Sigmoid colon (tissue), 6 donors: ENCODE measurements at regions not wholly inside any gene's neighbourhood (a gene's known extent, or its start where the extent isn't known, plus 50 kb on each side); places are given as distances from the start of the nearest gene placed in this dataset.

ENCODE experiments used
- DNase-seq: peaks from one replicate; pipeline ENCODE4 v3.0.0-alpha.2; 2019
- H3K27ac ChIP-seq, 4 donors: fragments of 200-600 bp; sonication (generic); one replicate each; pipeline ENCODE4 v1.5.1; 2016 to 2019; ENCODE audit warnings: mild to moderate bottlenecking in 1 of 4
- H3K27me3 ChIP-seq, 3 donors: fragments of 200-600 bp; sonication (generic); one replicate each; pipeline ENCODE4 v1.5.1; 2019; ENCODE audit warnings: mild to moderate bottlenecking in 1 of 3
- H3K36me3 ChIP-seq, 4 donors: fragments of 200-600 bp; sonication (generic); one replicate each; pipeline ENCODE4 v1.5.1; 2016 to 2019
- H3K4me1 ChIP-seq, 4 donors: fragments of 200-600 bp; sonication (generic); one replicate each; pipeline ENCODE4 v1.5.1; 2017 to 2019
- H3K4me3 ChIP-seq, 4 donors: fragments of 200-600 bp; sonication (generic); one replicate each; pipeline ENCODE4 v1.5.1; 2017 to 2019; ENCODE audit warnings: mild to moderate bottlenecking in 2 of 4, moderate library complexity in 1 of 4
- H3K9me3 ChIP-seq, 4 donors: fragments of 200-600 bp in 3 of 4; sonication (generic) in 3 of 4; one replicate each; pipeline versions ENCODE4 v1.5.1 to v1.6.1; 2013 to 2019
- EP300 ChIP-seq, 4 donors: sonication (generic); formaldehyde crosslinking; IDR thresholded peaks; one replicate each; pipeline ENCODE4 v1.6.1; 2017; ENCODE audit warnings: antibody characterized with exemption in 4 of 4
- POLR2A ChIP-seq, 2 donors: fragments of 450-650 bp; IDR thresholded peaks; one replicate each; pipeline ENCODE4 v1.6.1; 2016; ENCODE audit warnings: antibody characterized with exemption in 2 of 2, mild to moderate bottlenecking in 2 of 2, moderate library complexity in 2 of 2
- POLR2AphosphoS5 ChIP-seq, 4 donors: sonication (generic); formaldehyde crosslinking; IDR thresholded peaks; one replicate each; pipeline ENCODE4 v1.6.1; 2017; ENCODE audit warnings: antibody characterized with exemption in 4 of 4
- WGBS, 2 donors: extraction: QIAGEN DNeasy Blood & Tissue Kit; methylation state at CpG; one replicate each; pipeline ENCODE4 v1.1.7; 2013; 5-methylcytosine and 5-hydroxymethylcytosine counted together
- intact Hi-C: fragments of 100-400 bp; cut with DNase I; formaldehyde crosslinking; loops from one replicate; pipeline ENCODE4 v1.15.1; 2023
- TF ChIP-seq, protein P1 (sequence below), 4 experiments: fragments of 450-650 bp in 3 of 4; fragments of 200-600 bp in 1 of 4; IDR thresholded peaks; one replicate each; pipeline ENCODE4 v1.5.1; 2016 to 2019; ENCODE audit warnings: antibody characterized with exemption in 4 of 4, mild to moderate bottlenecking in 3 of 4, moderate library complexity in 2 of 4
- donor health status: healthy with polysubstance abuse.
- donor health status: healthy.

DNA sequence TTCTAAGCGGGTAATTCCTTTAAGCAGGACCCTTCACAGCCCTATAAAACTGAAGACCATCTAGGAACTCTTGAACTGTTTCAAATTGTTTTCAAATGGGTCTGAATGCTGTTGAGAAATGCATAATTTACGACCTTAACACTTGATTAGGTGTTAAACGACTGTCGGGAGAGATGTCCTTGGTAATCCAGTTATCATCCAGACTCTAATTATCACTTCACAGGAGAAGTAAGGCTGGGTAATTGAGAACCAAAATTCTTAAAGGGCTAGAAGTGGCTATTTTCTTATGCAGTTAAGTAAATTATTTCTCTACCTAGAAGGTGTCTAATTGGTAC is 276.7 kb upstream of the TBC1D5 start:
- Histone ChIP-seq H3K9me3 (no peaks in the 10 kb centered on the region), H3K36me3 (no peaks in the 10 kb centered on the region), H3K4me1 (no peaks in the 10 kb centered on the region), H3K27ac (no peak overlapping the region), H3K4me3 (no peak overlapping the region), H3K27me3 (no peaks in the 10 kb centered on the region)
- TF ChIP-seq POLR2A (IDR thresholded peaks at IDR 0.05) (no peak), POLR2AphosphoS5 (IDR thresholded peaks at IDR 0.05) (no peak), EP300 (IDR thresholded peaks at IDR 0.05) (no peak)
- TF ChIP-seq, protein P1, sequence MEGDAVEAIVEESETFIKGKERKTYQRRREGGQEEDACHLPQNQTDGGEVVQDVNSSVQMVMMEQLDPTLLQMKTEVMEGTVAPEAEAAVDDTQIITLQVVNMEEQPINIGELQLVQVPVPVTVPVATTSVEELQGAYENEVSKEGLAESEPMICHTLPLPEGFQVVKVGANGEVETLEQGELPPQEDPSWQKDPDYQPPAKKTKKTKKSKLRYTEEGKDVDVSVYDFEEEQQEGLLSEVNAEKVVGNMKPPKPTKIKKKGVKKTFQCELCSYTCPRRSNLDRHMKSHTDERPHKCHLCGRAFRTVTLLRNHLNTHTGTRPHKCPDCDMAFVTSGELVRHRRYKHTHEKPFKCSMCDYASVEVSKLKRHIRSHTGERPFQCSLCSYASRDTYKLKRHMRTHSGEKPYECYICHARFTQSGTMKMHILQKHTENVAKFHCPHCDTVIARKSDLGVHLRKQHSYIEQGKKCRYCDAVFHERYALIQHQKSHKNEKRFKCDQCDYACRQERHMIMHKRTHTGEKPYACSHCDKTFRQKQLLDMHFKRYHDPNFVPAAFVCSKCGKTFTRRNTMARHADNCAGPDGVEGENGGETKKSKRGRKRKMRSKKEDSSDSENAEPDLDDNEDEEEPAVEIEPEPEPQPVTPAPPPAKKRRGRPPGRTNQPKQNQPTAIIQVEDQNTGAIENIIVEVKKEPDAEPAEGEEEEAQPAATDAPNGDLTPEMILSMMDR (IDR thresholded peaks at IDR 0.05): no peak
- 37 to 48% methylated on average over 4 of the region's 4 CpGs for WGBS, 2 donors
- no peak for DNase-seq
- intact Hi-C loops: no loop called here

- intact Hi-C loops: no loop called here
- Histone ChIP-seq H3K27me3 (no peaks in the 10 kb centered on the region), H3K9me3 (no peaks in the 10 kb centered on the region), H3K4me1 (no peaks in the 10 kb centered on the region), H3K4me3 (no peak overlapping the region), H3K27ac (no peak overlapping the region), H3K36me3 (no peaks in the 10 kb centered on the region)
- 47 to 57% methylated on average over 5 of the region's 5 CpGs for WGBS, 2 donors
- no peak for DNase-seq
- no peak for TF ChIP-seq EP300 (IDR thresholded peaks at IDR 0.05)
- no peak for TF ChIP-seq POLR2AphosphoS5 (IDR thresholded peaks at IDR 0.05)
- no peak for TF ChIP-seq POLR2A (IDR thresholded peaks at IDR 0.05)
- TF ChIP-seq, protein P1 (IDR thresholded peaks at IDR 0.05): no peak
Measured at GRCh38 chr3:18018491-18019160, 276.2 kb upstream of the TBC1D5 start.

GRCh38 chr3:18016366-18016765 is 273.9 kb upstream of the TBC1D5 start:
- WGBS, 2 donors: 77 to 87% methylated on average over 7 of the region's 7 CpGs
- no peaks in the 10 kb centered on the region for H3K27me3 ChIP-seq
- no peak overlapping the region for H3K4me3 ChIP-seq
- intact Hi-C loops: no loop called here
- no peak for DNase-seq
- H3K27ac ChIP-seq: no peak overlapping the region
- no peaks in the 10 kb centered on the region for H3K9me3 ChIP-seq
- no peaks in the 10 kb centered on the region for H3K36me3 ChIP-seq
- TF ChIP-seq POLR2A (IDR thresholded peaks at IDR 0.05) (no peak), EP300 (IDR thresholded peaks at IDR 0.05) (no peak), POLR2AphosphoS5 (IDR thresholded peaks at IDR 0.05) (no peak)
- TF ChIP-seq, protein P1 (IDR thresholded peaks at IDR 0.05): no peak
- no peaks in the 10 kb centered on the region for H3K4me1 ChIP-seq

DNA sequence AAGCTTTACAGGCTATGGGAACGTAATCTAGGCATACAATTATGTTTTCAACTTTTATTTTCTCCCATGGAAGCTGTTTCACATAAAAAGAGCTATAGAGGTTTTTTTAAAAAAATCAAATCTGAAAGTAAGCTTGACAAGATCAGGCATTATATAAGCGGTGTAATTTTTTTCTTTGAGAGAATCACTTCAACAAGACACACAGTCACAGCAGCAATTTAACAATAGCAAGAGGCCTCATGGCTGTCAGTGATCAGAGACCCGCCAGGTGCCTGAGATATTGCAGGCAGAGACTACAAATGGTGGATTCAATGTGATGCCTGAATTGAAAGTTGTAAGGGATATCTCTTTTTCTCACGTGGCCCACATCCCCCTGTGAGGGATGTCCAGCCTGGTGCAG is 270.5 kb upstream of the TBC1D5 start:
- Histone ChIP-seq H3K9me3 (no peaks in the 10 kb centered on the region), H3K27me3 (no peaks in the 10 kb centered on the region), H3K27ac (no peak overlapping the region), H3K36me3 (no peaks in the 10 kb centered on the region), H3K4me1 (no peaks in the 10 kb centered on the region), H3K4me3 (no peak overlapping the region)
- 78 to 85% methylated on average over 4 of the region's 4 CpGs for WGBS, 2 donors
- no peak for DNase-seq
- no peak for TF ChIP-seq EP300 (IDR thresholded peaks at IDR 0.05)
- TF ChIP-seq POLR2AphosphoS5 (IDR thresholded peaks at IDR 0.05): no peak
- no peak for TF ChIP-seq POLR2A (IDR thresholded peaks at IDR 0.05)
- TF ChIP-seq, protein P1 (IDR thresholded peaks at IDR 0.05): no peak
- intact Hi-C loops: no loop called here

- 49 to 58% methylated on average over 2 of the region's 2 CpGs for WGBS, 2 donors
- Histone ChIP-seq H3K27me3 (no peaks in the 10 kb centered on the region), H3K4me1 (no peaks in the 10 kb centered on the region), H3K27ac (no peak overlapping the region), H3K36me3 (no peaks in the 10 kb centered on the region), H3K9me3 (no peaks in the 10 kb centered on the region), H3K4me3 (no peak overlapping the region)
- TF ChIP-seq, protein P1 (IDR thresholded peaks at IDR 0.05): no peak
- TF ChIP-seq POLR2A (IDR thresholded peaks at IDR 0.05) (no peak), EP300 (IDR thresholded peaks at IDR 0.05) (no peak), POLR2AphosphoS5 (IDR thresholded peaks at IDR 0.05) (no peak)
- intact Hi-C loops: no loop called here
- DNase-seq: no peak
Measured at GRCh38 chr3:18012436-18012835, 270.0 kb upstream of the TBC1D5 start.
